Bronchial epithelial cell (primary cell): ENCODE measurements at regions not wholly inside any gene's neighbourhood (a gene's known extent, or its start where the extent isn't known, plus 50 kb on each side); places are given as distances from the start of the nearest gene placed in this dataset.

ENCODE experiments used
- DNase-seq: peaks from one replicate; pipeline ENCODE4 v3.0.0-alpha.2; 2010; ENCODE audit warnings: low read depth
- FAIRE-seq: peaks from 2 replicates; lab custom pipeline; 2011; peaks lifted over from hg19 to GRCh38; lab: Jason Lieb, UNC
- H3K27me3 ChIP-seq: 2 replicates; pipeline ENCODE4 v1.5.1; 2011; ENCODE audit warnings: low read length; ENCODE audit not compliant: control insufficient read depth, insufficient read depth
- H3K36me3 ChIP-seq: 2 replicates; pipeline ENCODE4 v1.5.1; 2011; ENCODE audit warnings: low read length; ENCODE audit not compliant: control insufficient read depth, insufficient read depth
- H3K4me3 ChIP-seq: 2 replicates; pipeline ENCODE4 v1.5.1; 2011; ENCODE audit warnings: mild to moderate bottlenecking, low read depth, low read length, control low read depth
- CTCF ChIP-seq: IDR thresholded peaks from 2 replicates; pipeline ENCODE4 v1.5.1; 2011; ENCODE audit warnings: mild to moderate bottlenecking, moderate library complexity, low read length, control low read depth, inconsistent platforms; ENCODE audit not compliant: insufficient read depth, severe bottlenecking

GRCh38 chr13:38606699-38607535 lies 80.0 kb upstream of the FREM2 start:
- no peak for FAIRE-seq
- no peak for DNase-seq
- TF ChIP-seq CTCF = no peak
- H3K27me3 ChIP-seq = no peaks in the 10 kb centered on the region
- no peaks in the 10 kb centered on the region for H3K36me3 ChIP-seq
- H3K4me3 ChIP-seq = no peak overlapping the region

- no peak for DNase-seq
- H3K4me3 ChIP-seq = no peak overlapping the region
- H3K27me3 ChIP-seq = no peaks in the 10 kb centered on the region
- TF ChIP-seq CTCF = no peak
- FAIRE-seq = no peak
- H3K36me3 ChIP-seq = no peaks in the 10 kb centered on the region
These were observed 68.9 kb upstream of the FREM2 start for GRCh38 chr13:38617936-38618335.

GRCh38 chr13:38618336-38618735 lies 68.5 kb upstream of the FREM2 start:
- no peaks in the 10 kb centered on the region for H3K27me3 ChIP-seq
- no peak for DNase-seq
- TF ChIP-seq CTCF = no peak
- H3K36me3 ChIP-seq = no peaks in the 10 kb centered on the region
- no peak overlapping the region for H3K4me3 ChIP-seq
- no peak for FAIRE-seq

GRCh38 chr13:38618881-38619280 lies 68.0 kb upstream of the FREM2 start:
- no peak for TF ChIP-seq CTCF
- Histone ChIP-seq H3K4me3 (no peak overlapping the region), H3K27me3 (no peaks in the 10 kb centered on the region), H3K36me3 (no peaks in the 10 kb centered on the region)
- no peak for DNase-seq
- FAIRE-seq = no peak

- no peak for TF ChIP-seq CTCF
- H3K27me3 ChIP-seq = no peaks in the 10 kb centered on the region
- FAIRE-seq (no peak), DNase-seq (no peak)
- H3K4me3 ChIP-seq = no peak overlapping the region
- no peaks in the 10 kb centered on the region for H3K36me3 ChIP-seq
These were observed 66.0 kb upstream of the FREM2 start for GRCh38 chr13:38620876-38621275.

- Histone ChIP-seq H3K4me3 (no peak overlapping the region), H3K36me3 (no peaks in the 10 kb centered on the region), H3K27me3 (no peaks in the 10 kb centered on the region)
- no peak for TF ChIP-seq CTCF
- peak; percentile 3 for DNase-seq
- no peak for FAIRE-seq
These were observed 62.1 kb upstream of the FREM2 start for GRCh38 chr13:38624822-38625221.
